Mucosa of rectum (tissue), 2 donors: ENCODE measurements at regions not wholly inside any gene's neighbourhood (a gene's known extent, or its start where the extent isn't known, plus 50 kb on each side); places are given as distances from the start of the nearest gene placed in this dataset.
A peak's percentile ranks its signal among the peaks of the same experiment; 100 is the strongest.
"Not testable (repeated sequence)": the region's sequence is repeated elsewhere in the genome, so short reads cannot be mapped to it uniquely, and the experiment has no call there.

ENCODE experiments used
- H3K27ac ChIP-seq, 2 donors: one replicate each; pipeline ENCODE4 v1.7.0; 2013; ENCODE audit warnings: inconsistent platforms in 2 of 2, low read depth in 2 of 2, low read length in 2 of 2
- H3K27me3 ChIP-seq, 2 donors: one replicate each; pipeline ENCODE4 v1.7.0; 2013; ENCODE audit warnings: low read length in 2 of 2; ENCODE audit not compliant: control insufficient read depth in 2 of 2, insufficient read depth in 2 of 2
- H3K36me3 ChIP-seq, 2 donors: one replicate each; pipeline ENCODE4 v1.7.0; 2013; ENCODE audit warnings: low read length in 2 of 2; ENCODE audit not compliant: control insufficient read depth in 2 of 2, insufficient read depth in 2 of 2
- H3K4me1 ChIP-seq, 2 donors: one replicate each; pipeline ENCODE4 v1.7.0; 2013; ENCODE audit warnings: low read length in 2 of 2, mild to moderate bottlenecking in 1 of 2; ENCODE audit not compliant: control insufficient read depth in 2 of 2, insufficient read depth in 2 of 2
- H3K4me3 ChIP-seq, 2 donors: one replicate each; pipeline ENCODE4 v1.7.0; 2013; ENCODE audit warnings: low read length in 2 of 2
- H3K9ac ChIP-seq, 2 donors: one replicate each; pipeline ENCODE4 v1.7.0; 2013; ENCODE audit warnings: low read length in 2 of 2, low read depth in 1 of 2, mild to moderate bottlenecking in 1 of 2
- H3K9me3 ChIP-seq, 2 donors: one replicate each; pipeline ENCODE4 v1.7.0; 2013; ENCODE audit warnings: low read length in 2 of 2; ENCODE audit not compliant: control insufficient read depth in 2 of 2
- donor health status: healthy.
- donor health status: Normal muscosa, but diverticular disease.

GRCh38 chr2:230637486-230637885, 75.2 kb upstream of the CAB39 start:
- H3K9me3 ChIP-seq, H3K36me3 ChIP-seq, H3K27ac ChIP-seq, H3K4me3 ChIP-seq, H3K4me1 ChIP-seq, H3K27me3 ChIP-seq, H3K9ac ChIP-seq: not testable (repeated sequence)

- Histone ChIP-seq H3K9me3 (no peaks in the 10 kb centered on the region), H3K36me3 (no peaks in the 10 kb centered on the region), H3K4me1 (peaks cover 0 to 5% of the 10 kb centered on the region in 2 donors), H3K4me3 (no peak overlapping the region), H3K9ac (no peak overlapping the region), H3K27ac (no peak overlapping the region), H3K27me3 (no peaks in the 10 kb centered on the region)
Measured at GRCh38 chr2:230640540-230641011, 72.1 kb upstream of the CAB39 start.

GRCh38 chr2:230642966-230643365, 69.7 kb upstream of the CAB39 start:
- Histone ChIP-seq H3K27me3 (no peaks in the 10 kb centered on the region), H3K9me3 (no peaks in the 10 kb centered on the region), H3K9ac (no peak overlapping the region), H3K4me1 (peaks cover 0 to 5% of the 10 kb centered on the region in 2 donors), H3K27ac (no peak overlapping the region), H3K4me3 (no peak overlapping the region), H3K36me3 (no peaks in the 10 kb centered on the region)

- H3K27ac ChIP-seq = peak overlapping the region; percentile 1 to 64
- no peak overlapping the region for H3K4me3 ChIP-seq
- no peaks in the 10 kb centered on the region for H3K9me3 ChIP-seq
- no peaks in the 10 kb centered on the region for H3K36me3 ChIP-seq
- H3K9ac ChIP-seq = no peak overlapping the region
- no peaks in the 10 kb centered on the region for H3K27me3 ChIP-seq
- H3K4me1 ChIP-seq = peaks cover 0 to 5% of the 10 kb centered on the region in 2 donors
Measured at GRCh38 chr2:230643576-230644291, 68.9 kb upstream of the CAB39 start.

GRCh38 chr2:230644356-230644935, 68.2 kb upstream of the CAB39 start:
- Histone ChIP-seq H3K9ac (no peak overlapping the region), H3K27ac (no peak overlapping the region), H3K4me1 (peaks cover 0 to 5% of the 10 kb centered on the region in 2 donors), H3K36me3 (no peaks in the 10 kb centered on the region), H3K4me3 (no peak overlapping the region), H3K27me3 (no peaks in the 10 kb centered on the region), H3K9me3 (no peaks in the 10 kb centered on the region)

- Histone ChIP-seq H3K4me1 (peaks cover 0 to 3% of the 10 kb centered on the region in 2 donors), H3K27ac (no peak overlapping the region), H3K4me3 (no peak overlapping the region), H3K27me3 (no peaks in the 10 kb centered on the region), H3K36me3 (no peaks in the 10 kb centered on the region), H3K9me3 (no peaks in the 10 kb centered on the region), H3K9ac (no peak overlapping the region)
Measured at GRCh38 chr2:230648356-230648755, 64.3 kb upstream of the CAB39 start.

- Histone ChIP-seq H3K9ac (no peak overlapping the region), H3K9me3 (no peaks in the 10 kb centered on the region), H3K4me1 (no peaks in the 10 kb centered on the region), H3K4me3 (no peak overlapping the region), H3K36me3 (no peaks in the 10 kb centered on the region), H3K27me3 (no peaks in the 10 kb centered on the region), H3K27ac (no peak overlapping the region)
Measured at GRCh38 chr2:230650585-230651137, 62.0 kb upstream of the CAB39 start.

- no peak overlapping the region for H3K4me3 ChIP-seq
- no peak overlapping the region for H3K27ac ChIP-seq
- H3K9ac ChIP-seq = no peak overlapping the region
- no peaks in the 10 kb centered on the region for H3K27me3 ChIP-seq
- no peaks in the 10 kb centered on the region for H3K9me3 ChIP-seq
- H3K36me3 ChIP-seq = no peaks in the 10 kb centered on the region
- peaks cover 0 to 3% of the 10 kb centered on the region in 2 donors for H3K4me1 ChIP-seq
Measured at GRCh38 chr2:230654057-230654456, 58.6 kb upstream of the CAB39 start.

- Histone ChIP-seq H3K36me3 (no peaks in the 10 kb centered on the region), H3K27ac (no peak overlapping the region), H3K27me3 (no peaks in the 10 kb centered on the region), H3K4me1 (peaks cover 9 to 13% of the 10 kb centered on the region in 2 donors), H3K9ac (no peak overlapping the region), H3K4me3 (no peak overlapping the region), H3K9me3 (no peaks in the 10 kb centered on the region)
Measured at GRCh38 chr2:230657462-230657861, 55.2 kb upstream of the CAB39 start.

- no peaks in the 10 kb centered on the region for H3K36me3 ChIP-seq
- no peaks in the 10 kb centered on the region for H3K27me3 ChIP-seq
- H3K9ac ChIP-seq = no peak overlapping the region
- no peak overlapping the region for H3K27ac ChIP-seq
- H3K4me1 ChIP-seq = peaks cover 9 to 13% of the 10 kb centered on the region in 2 donors
- no peaks in the 10 kb centered on the region for H3K9me3 ChIP-seq
- no peak overlapping the region for H3K4me3 ChIP-seq
Measured at GRCh38 chr2:230657906-230658305, 54.7 kb upstream of the CAB39 start.
